GM21381 (cell line): ENCODE measurements at regions not wholly inside any gene's neighbourhood (a gene's known extent, or its start where the extent isn't known, plus 50 kb on each side); places are given as distances from the start of the nearest gene placed in this dataset.

Experiments
- ATAC-seq: cut with Tn5 transposase; IDR thresholded peaks from one replicate; pipeline ENCODE4 v1.9.1; 2021; ENCODE audit warnings: mild to moderate bottlenecking, moderate library complexity; ENCODE audit not compliant: unreplicated experiment

- ATAC-seq: no peak
Measured at GRCh38 chr3:127033171-127033570, 50.3 kb downstream of the PLXNA1 start.

- ATAC-seq: no peak
Measured at GRCh38 chr3:127033786-127034185, 50.9 kb downstream of the PLXNA1 start.

- no peak for ATAC-seq
Measured at GRCh38 chr3:127034195-127034989, 51.5 kb downstream of the PLXNA1 start.

- ATAC-seq: no peak
Measured at GRCh38 chr3:127034990-127035652, 52.2 kb downstream of the PLXNA1 start.

GRCh38 chr3:127035677-127036076 lies 52.8 kb downstream of the PLXNA1 start:
- no peak for ATAC-seq

GRCh38 chr3:127036209-127037020 lies 53.5 kb downstream of the PLXNA1 start:
- ATAC-seq: no peak

GRCh38 chr3:127037021-127037400 lies 54.1 kb downstream of the PLXNA1 start:
- ATAC-seq: no peak

- no peak for ATAC-seq
Measured at GRCh38 chr3:127037418-127037841, 54.5 kb downstream of the PLXNA1 start.

GRCh38 chr3:127037971-127038446 lies 55.1 kb downstream of the PLXNA1 start:
- no peak for ATAC-seq

GRCh38 chr3:127038466-127038865 lies 55.6 kb downstream of the PLXNA1 start:
- no peak for ATAC-seq

- no peak for ATAC-seq
Measured at GRCh38 chr3:127038923-127039581, 56.1 kb downstream of the PLXNA1 start.

- ATAC-seq: no peak
Measured at GRCh38 chr3:127039719-127040118, 56.8 kb downstream of the PLXNA1 start.

GRCh38 chr3:127040216-127040615 lies 57.3 kb downstream of the PLXNA1 start:
- ATAC-seq: no peak

- ATAC-seq: no peak
Measured at GRCh38 chr3:127041264-127041820, 58.4 kb downstream of the PLXNA1 start.

GRCh38 chr3:127041933-127042332 lies 59.0 kb downstream of the PLXNA1 start:
- ATAC-seq: no peak

GRCh38 chr3:127042634-127043033 lies 59.7 kb downstream of the PLXNA1 start:
- ATAC-seq: no peak

- ATAC-seq: no peak
Measured at GRCh38 chr3:127043041-127043641, 60.2 kb downstream of the PLXNA1 start.

GRCh38 chr3:127043731-127044510 lies 61.0 kb downstream of the PLXNA1 start:
- ATAC-seq: no peak

GRCh38 chr3:127044996-127045395 lies 62.1 kb downstream of the PLXNA1 start:
- no peak for ATAC-seq
